OCI-LY3 (cell line): ENCODE measurements at regions not wholly inside any gene's neighbourhood (a gene's known extent, or its start where the extent isn't known, plus 50 kb on each side); places are given as distances from the start of the nearest gene placed in this dataset.

ENCODE experiments used
- EZH2phosphoT487 ChIP-seq: fragments of 200-600 bp; shearing (Covaris generic); IDR thresholded peaks from 2 replicates; pipeline ENCODE4 v1.6.1; 2018; ENCODE audit warnings: antibody characterized with exemption, mixed run types, low read depth
- TF ChIP-seq, protein P1 (sequence below): fragments of 200-600, 300-600 bp; sonication (generic); IDR thresholded peaks from 2 replicates; pipeline ENCODE4 v1.5.1; 2014; ENCODE audit warnings: antibody characterized with exemption, low read length, low read depth

DNA sequence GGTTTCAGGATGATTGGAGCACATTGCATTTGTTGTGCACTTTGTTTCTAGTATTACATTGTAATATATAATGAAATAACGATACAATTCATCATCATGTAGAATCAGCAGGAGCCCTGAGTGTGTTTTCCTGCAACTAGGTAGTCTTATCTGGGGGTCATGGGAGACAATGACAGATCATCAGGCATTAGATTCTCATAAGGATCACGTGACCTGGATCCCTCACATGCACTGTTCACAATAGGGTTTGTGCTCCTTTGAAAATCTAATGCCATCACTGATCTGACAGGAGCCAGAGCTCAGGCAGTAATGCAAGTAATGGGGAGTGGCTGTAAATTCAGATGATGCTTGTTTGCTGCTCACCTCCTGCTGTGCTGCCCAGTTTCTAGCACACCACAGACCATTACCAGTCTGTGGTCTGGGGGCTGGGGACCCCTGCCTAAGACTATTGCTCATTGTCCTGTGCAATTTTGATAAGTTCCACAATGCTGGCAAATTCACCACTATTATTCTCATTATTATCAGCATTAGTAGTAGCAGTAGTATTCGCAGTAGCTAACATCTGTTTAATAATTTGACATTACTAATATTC is 428.7 kb upstream of the TNP1 start:
- TF ChIP-seq, protein P1, sequence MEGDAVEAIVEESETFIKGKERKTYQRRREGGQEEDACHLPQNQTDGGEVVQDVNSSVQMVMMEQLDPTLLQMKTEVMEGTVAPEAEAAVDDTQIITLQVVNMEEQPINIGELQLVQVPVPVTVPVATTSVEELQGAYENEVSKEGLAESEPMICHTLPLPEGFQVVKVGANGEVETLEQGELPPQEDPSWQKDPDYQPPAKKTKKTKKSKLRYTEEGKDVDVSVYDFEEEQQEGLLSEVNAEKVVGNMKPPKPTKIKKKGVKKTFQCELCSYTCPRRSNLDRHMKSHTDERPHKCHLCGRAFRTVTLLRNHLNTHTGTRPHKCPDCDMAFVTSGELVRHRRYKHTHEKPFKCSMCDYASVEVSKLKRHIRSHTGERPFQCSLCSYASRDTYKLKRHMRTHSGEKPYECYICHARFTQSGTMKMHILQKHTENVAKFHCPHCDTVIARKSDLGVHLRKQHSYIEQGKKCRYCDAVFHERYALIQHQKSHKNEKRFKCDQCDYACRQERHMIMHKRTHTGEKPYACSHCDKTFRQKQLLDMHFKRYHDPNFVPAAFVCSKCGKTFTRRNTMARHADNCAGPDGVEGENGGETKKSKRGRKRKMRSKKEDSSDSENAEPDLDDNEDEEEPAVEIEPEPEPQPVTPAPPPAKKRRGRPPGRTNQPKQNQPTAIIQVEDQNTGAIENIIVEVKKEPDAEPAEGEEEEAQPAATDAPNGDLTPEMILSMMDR: no peak
- no peak for TF ChIP-seq EZH2phosphoT487
